RKO (cell line): ENCODE measurements at regions not wholly inside any gene's neighbourhood (a gene's known extent, or its start where the extent isn't known, plus 50 kb on each side); places are given as distances from the start of the nearest gene placed in this dataset.
"Not testable (repeated sequence)": the region's sequence is repeated elsewhere in the genome, so short reads cannot be mapped to it uniquely, and the experiment has no call there.

Experiments
- DNase-seq: peaks from one replicate; pipeline ENCODE4 v3.0.0-alpha.2; 2016; ENCODE audit warnings: low spot score

GRCh38 chr15:85264614-85265190 is 115.7 kb upstream of the AKAP13 start:
- DNase-seq: not testable (repeated sequence)

GRCh38 chr15:85267158-85267857 is 113.1 kb upstream of the AKAP13 start:
- not testable (repeated sequence) for DNase-seq

GRCh38 chr15:85274315-85275050 is 105.9 kb upstream of the AKAP13 start:
- DNase-seq: no peak

- no peak for DNase-seq
Measured at GRCh38 chr15:85276508-85276907, 103.9 kb upstream of the AKAP13 start.

GRCh38 chr15:85276921-85277320 is 103.5 kb upstream of the AKAP13 start:
- DNase-seq: no peak

- DNase-seq: no peak
Measured at GRCh38 chr15:85277847-85278370, 102.5 kb upstream of the AKAP13 start.

- no peak for DNase-seq
Measured at GRCh38 chr15:85280203-85280602, 100.2 kb upstream of the AKAP13 start.

- DNase-seq: no peak
Measured at GRCh38 chr15:85281293-85281882, 99.0 kb upstream of the AKAP13 start.

GRCh38 chr15:85282504-85283115 is 97.8 kb upstream of the AKAP13 start:
- peak; percentile 39 for DNase-seq

- not testable (repeated sequence) for DNase-seq
Measured at GRCh38 chr15:85283815-85284214, 96.6 kb upstream of the AKAP13 start.

- no peak for DNase-seq
Measured at GRCh38 chr15:85284497-85284896, 95.9 kb upstream of the AKAP13 start.

- DNase-seq: peak; percentile 57
Measured at GRCh38 chr15:85289677-85290365, 90.6 kb upstream of the AKAP13 start.

- DNase-seq: not testable (repeated sequence)
Measured at GRCh38 chr15:85292583-85292982, 87.8 kb upstream of the AKAP13 start.

GRCh38 chr15:85296615-85297402 is 83.6 kb upstream of the AKAP13 start:
- peak; percentile 86 for DNase-seq

GRCh38 chr15:85297537-85297936 is 82.9 kb upstream of the AKAP13 start:
- no peak for DNase-seq

GRCh38 chr15:85298366-85298765 is 82.0 kb upstream of the AKAP13 start:
- DNase-seq: no peak

GRCh38 chr15:85298941-85299340 is 81.5 kb upstream of the AKAP13 start:
- DNase-seq: no peak

GRCh38 chr15:85302271-85302670 is 78.1 kb upstream of the AKAP13 start:
- no peak for DNase-seq

GRCh38 chr15:85305050-85305449 is 75.4 kb upstream of the AKAP13 start:
- DNase-seq: no peak

GRCh38 chr15:85306946-85307686 is 73.3 kb upstream of the AKAP13 start:
- no peak for DNase-seq
